Right lobe of liver (tissue), 4 donors: ENCODE measurements at regions not wholly inside any gene's neighbourhood (a gene's known extent, or its start where the extent isn't known, plus 50 kb on each side); places are given as distances from the start of the nearest gene placed in this dataset.

Source experiments
- POLR2A ChIP-seq: fragments of 450-650 bp; IDR thresholded peaks from one replicate; pipeline ENCODE4 v1.6.1; 2017; ENCODE audit warnings: antibody characterized with exemption, mild to moderate bottlenecking
- TF ChIP-seq, protein P1 (sequence below), 4 donors: fragments of 200-600 bp in 3 of 4; fragments of 450-650 bp in 1 of 4; IDR thresholded peaks; one replicate each; pipeline versions ENCODE4 v1.5.1 to v1.8.0; 2016 to 2022; ENCODE audit warnings: antibody characterized with exemption in 4 of 4, mild to moderate bottlenecking in 2 of 4
- donor health status: DM: no; HTN: no; CAD: no.
- donor health status: DM: no; HTN: no; CAD: no.
- donor health status: DM: no; HTN: yes; CAD: no.

DNA sequence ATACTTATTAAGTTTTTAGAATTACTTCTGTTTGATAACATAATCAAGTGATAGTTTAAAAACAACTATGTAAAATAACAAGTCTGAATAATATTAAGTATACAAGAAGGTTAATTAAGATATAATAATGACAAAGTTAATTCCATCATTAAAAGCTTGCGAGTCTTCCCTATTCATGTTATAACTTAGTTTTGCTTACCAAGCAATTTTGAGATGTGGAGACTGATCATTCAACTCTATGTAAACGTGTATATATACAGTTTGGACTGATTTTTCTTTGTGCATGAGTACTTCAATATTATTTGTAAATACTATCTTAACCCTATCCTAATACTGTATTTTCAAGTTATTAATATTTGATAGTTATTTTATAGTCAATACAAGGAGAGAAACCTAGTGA lies 870.9 kb downstream of the GBE1 start:
- TF ChIP-seq, protein P1, sequence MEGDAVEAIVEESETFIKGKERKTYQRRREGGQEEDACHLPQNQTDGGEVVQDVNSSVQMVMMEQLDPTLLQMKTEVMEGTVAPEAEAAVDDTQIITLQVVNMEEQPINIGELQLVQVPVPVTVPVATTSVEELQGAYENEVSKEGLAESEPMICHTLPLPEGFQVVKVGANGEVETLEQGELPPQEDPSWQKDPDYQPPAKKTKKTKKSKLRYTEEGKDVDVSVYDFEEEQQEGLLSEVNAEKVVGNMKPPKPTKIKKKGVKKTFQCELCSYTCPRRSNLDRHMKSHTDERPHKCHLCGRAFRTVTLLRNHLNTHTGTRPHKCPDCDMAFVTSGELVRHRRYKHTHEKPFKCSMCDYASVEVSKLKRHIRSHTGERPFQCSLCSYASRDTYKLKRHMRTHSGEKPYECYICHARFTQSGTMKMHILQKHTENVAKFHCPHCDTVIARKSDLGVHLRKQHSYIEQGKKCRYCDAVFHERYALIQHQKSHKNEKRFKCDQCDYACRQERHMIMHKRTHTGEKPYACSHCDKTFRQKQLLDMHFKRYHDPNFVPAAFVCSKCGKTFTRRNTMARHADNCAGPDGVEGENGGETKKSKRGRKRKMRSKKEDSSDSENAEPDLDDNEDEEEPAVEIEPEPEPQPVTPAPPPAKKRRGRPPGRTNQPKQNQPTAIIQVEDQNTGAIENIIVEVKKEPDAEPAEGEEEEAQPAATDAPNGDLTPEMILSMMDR (IDR thresholded peaks at IDR 0.05): no peak
- no peak for TF ChIP-seq POLR2A
